Stomach (tissue), 8 donors: ENCODE measurements at regions not wholly inside any gene's neighbourhood (a gene's known extent, or its start where the extent isn't known, plus 50 kb on each side); places are given as distances from the start of the nearest gene placed in this dataset.

Experiments used
- DNase-seq, 2 donors: peaks; one replicate each; pipeline versions ENCODE4 v3.0.0 to v3.0.0-alpha.2; 2013 to 2019
- H3K27ac ChIP-seq, 5 donors: fragments of 200-600 bp in 4 of 5; sonication (generic) in 4 of 5; one replicate each; pipeline ENCODE4 v1.5.1; 2013 to 2019; ENCODE audit warnings: mild to moderate bottlenecking in 1 of 5, moderate library complexity in 1 of 5
- H3K27me3 ChIP-seq, 3 donors: fragments of 200-600 bp; sonication (generic); one replicate each; pipeline ENCODE4 v1.5.1; 2017 to 2019; ENCODE audit warnings: mixed run types in 1 of 3
- H3K36me3 ChIP-seq, 4 donors: fragments of 200-600 bp; sonication (generic); 1 replicate in 3 of 4; 2 replicates in 1 of 4; pipeline ENCODE4 v1.5.1; 2016 to 2019
- H3K4me1 ChIP-seq, 4 donors: fragments of 200-600 bp; sonication (generic); one replicate each; pipeline ENCODE4 v1.5.1; 2016 to 2019
- H3K4me3 ChIP-seq, 4 donors: fragments of 200-600 bp; sonication (generic) in 3 of 4; one replicate each; pipeline ENCODE4 v1.5.1; 2016 to 2019; ENCODE audit warnings: mild to moderate bottlenecking in 1 of 4
- H3K9me3 ChIP-seq, 4 donors: fragments of 200-600 bp; sonication (generic); one replicate each; pipeline ENCODE4 v1.5.1; 2016 to 2019
- CTCF ChIP-seq, 7 experiments: fragments of 450-650 bp in 4 of 7; fragments of 200-600 bp in 3 of 7; sonication (generic) in 3 of 7; IDR thresholded peaks; one replicate each; pipeline ENCODE4 v1.5.1; 2016 to 2019; ENCODE audit warnings: antibody characterized with exemption in 7 of 7, control low read depth in 2 of 7, mild to moderate bottlenecking in 1 of 7
- EP300 ChIP-seq: sonication (generic); formaldehyde crosslinking; IDR thresholded peaks from one replicate; pipeline ENCODE4 v1.6.1; 2017; ENCODE audit warnings: antibody characterized with exemption
- POLR2A ChIP-seq, 4 donors: fragments of 450-650 bp; IDR thresholded peaks; one replicate each; pipeline ENCODE4 v1.6.1; 2016; ENCODE audit warnings: antibody characterized with exemption in 4 of 4, control low read depth in 2 of 4, mild to moderate bottlenecking in 1 of 4, moderate library complexity in 1 of 4
- POLR2AphosphoS5 ChIP-seq, 3 donors: sonication (generic); formaldehyde crosslinking; IDR thresholded peaks; one replicate each; pipeline ENCODE4 v1.6.1; 2016; ENCODE audit warnings: antibody characterized with exemption in 3 of 3
- WGBS, 5 donors: extraction: QIAGEN DNeasy Blood & Tissue Kit in 3 of 5; methylation state at CpG; one replicate each; pipeline versions ENCODE4 v1.1.5 to v1.1.7; 2013 to 2018; 5-methylcytosine and 5-hydroxymethylcytosine counted together
- intact Hi-C: fragments of 100-400 bp; cut with DNase I; formaldehyde crosslinking; loops from one replicate; pipeline ENCODE4 v1.15.1; 2023; ENCODE audit warnings: low total_unique reads
- donor health status: healthy with polysubstance abuse.
- donor health status: Bipolar disorder and iron deficiency.
- donor health status: healthy.

GRCh38 chr3:105154692-105155091 lies 212.0 kb upstream of the ALCAM start:
- Histone ChIP-seq H3K4me3 (no peak overlapping the region), H3K36me3 (no peaks in the 10 kb centered on the region), H3K9me3 (no peaks in the 10 kb centered on the region), H3K4me1 (no peaks in the 10 kb centered on the region), H3K27ac (no peak overlapping the region), H3K27me3 (no peaks in the 10 kb centered on the region)
- no peak for TF ChIP-seq CTCF (IDR thresholded peaks at IDR 0.05)
- no peak for TF ChIP-seq POLR2AphosphoS5 (IDR thresholded peaks at IDR 0.05)
- no peak for TF ChIP-seq EP300
- no peak for TF ChIP-seq POLR2A (IDR thresholded peaks at IDR 0.05)
- DNase-seq = no peak
- intact Hi-C loops = no loop called here

DNA sequence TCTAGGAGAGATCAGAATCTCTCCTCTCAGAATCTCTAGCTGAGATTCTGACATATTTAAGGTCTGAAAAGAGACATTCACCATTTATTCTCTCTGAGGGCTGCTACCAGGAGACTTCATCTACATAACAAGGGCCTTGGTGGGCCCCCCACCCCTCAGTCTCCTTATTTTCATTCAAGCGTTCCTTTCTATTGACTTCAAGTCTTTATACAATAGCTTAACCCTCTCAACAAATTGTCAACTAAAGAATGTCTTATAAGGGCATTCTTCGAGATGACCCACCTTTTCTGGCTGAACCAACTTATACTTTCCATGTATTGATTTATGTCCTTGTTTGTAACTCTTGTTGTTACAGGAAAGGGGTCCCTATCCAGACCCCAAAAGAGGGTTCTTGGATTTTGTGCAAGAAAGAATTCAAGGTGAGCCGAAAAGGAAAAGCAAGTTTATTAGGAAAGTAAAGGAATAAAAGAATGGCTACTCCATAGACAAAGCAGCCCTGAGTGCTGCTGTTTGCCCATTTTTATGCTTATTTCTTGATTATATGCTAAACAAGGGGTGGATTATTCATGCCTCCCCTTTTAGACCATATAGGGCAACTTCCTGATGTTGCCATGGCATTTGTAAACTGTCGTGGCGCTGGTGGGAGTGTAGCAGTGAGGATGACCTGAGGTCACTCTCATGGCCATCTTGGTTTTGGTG lies 209.5 kb upstream of the ALCAM start:
- TF ChIP-seq EP300 (no peak), POLR2A (IDR thresholded peaks at IDR 0.05) (no peak), POLR2AphosphoS5 (IDR thresholded peaks at IDR 0.05) (no peak), CTCF (IDR thresholded peaks at IDR 0.05) (no peak)
- no peak overlapping the region for H3K4me3 ChIP-seq
- no peak for DNase-seq
- H3K27ac ChIP-seq = no peak overlapping the region
- intact Hi-C loops = no loop called here
- no peaks in the 10 kb centered on the region for H3K27me3 ChIP-seq
- WGBS, 5 donors = 91 to 95% (median 93%) methylated on average over 5 of the region's 5 CpGs
- no peaks in the 10 kb centered on the region for H3K4me1 ChIP-seq
- no peaks in the 10 kb centered on the region for H3K36me3 ChIP-seq
- no peaks in the 10 kb centered on the region for H3K9me3 ChIP-seq

DNA sequence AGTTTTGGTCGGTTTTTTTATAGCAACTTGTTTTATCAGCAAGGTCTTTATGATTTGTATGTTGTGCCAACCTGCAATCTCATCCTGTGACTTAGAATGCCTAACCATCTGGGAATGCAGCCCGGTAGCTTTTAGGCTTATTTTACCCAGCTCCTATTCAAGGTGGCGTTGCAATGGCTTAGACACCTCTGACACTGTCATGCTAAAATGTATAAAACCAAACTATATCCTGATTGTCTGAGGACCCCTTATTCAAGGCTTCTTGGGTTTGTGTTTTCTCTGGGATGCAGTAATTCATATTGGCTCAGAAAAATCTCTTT lies 209.0 kb upstream of the ALCAM start:
- no peaks in the 10 kb centered on the region for H3K9me3 ChIP-seq
- H3K36me3 ChIP-seq = no peaks in the 10 kb centered on the region
- no peak overlapping the region for H3K27ac ChIP-seq
- TF ChIP-seq EP300 (no peak), POLR2A (IDR thresholded peaks at IDR 0.05) (no peak), CTCF (IDR thresholded peaks at IDR 0.05) (no peak), POLR2AphosphoS5 (IDR thresholded peaks at IDR 0.05) (no peak)
- 76 to 95% (median 87%) methylated on average over 3 of the region's 3 CpGs for WGBS, 5 donors
- DNase-seq = no peak
- no peak overlapping the region for H3K4me3 ChIP-seq
- H3K27me3 ChIP-seq = no peaks in the 10 kb centered on the region
- H3K4me1 ChIP-seq = no peaks in the 10 kb centered on the region
- intact Hi-C loops = no loop called here

DNA sequence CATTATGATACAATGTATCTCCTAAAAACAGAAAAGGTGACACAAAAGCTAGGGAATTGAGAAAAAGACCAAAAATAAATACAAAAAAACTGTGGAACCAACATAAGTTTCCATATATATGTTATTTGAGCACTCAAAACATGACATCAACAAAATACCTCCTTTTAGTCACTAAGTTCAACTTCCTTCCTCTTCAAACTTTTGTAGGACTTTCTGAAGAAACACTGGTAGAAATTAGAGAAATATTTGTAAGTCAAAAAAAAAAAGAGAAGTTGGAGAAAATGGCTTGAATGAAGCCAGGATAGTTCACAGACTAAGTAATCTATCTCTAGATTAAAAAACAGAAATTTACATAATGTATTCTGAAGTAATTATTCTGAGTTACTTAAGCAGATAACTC lies 208.4 kb upstream of the ALCAM start:
- Histone ChIP-seq H3K36me3 (no peaks in the 10 kb centered on the region), H3K9me3 (no peaks in the 10 kb centered on the region), H3K4me3 (no peak overlapping the region), H3K4me1 (no peaks in the 10 kb centered on the region), H3K27me3 (no peaks in the 10 kb centered on the region), H3K27ac (no peak overlapping the region)
- intact Hi-C loops = no loop called here
- no peak for DNase-seq
- TF ChIP-seq CTCF (IDR thresholded peaks at IDR 0.05) = no peak
- TF ChIP-seq POLR2AphosphoS5 (IDR thresholded peaks at IDR 0.05) = no peak
